Omental fat pad (tissue), 3 donors: ENCODE measurements at regions not wholly inside any gene's neighbourhood (a gene's known extent, or its start where the extent isn't known, plus 50 kb on each side); places are given as distances from the start of the nearest gene placed in this dataset.

ENCODE experiments used
- ATAC-seq: fragments of 150-250 bp; one replicate; pipeline ENCODE4 v1.9.1; 2016; ENCODE audit warnings: mild to moderate bottlenecking, moderate library complexity; ENCODE audit not compliant: low FRiP score
- DNase-seq: peaks from one replicate; pipeline ENCODE4 v3.0.0-alpha.2; 2019; ENCODE audit warnings: low spot score
- TF ChIP-seq, protein P1 (sequence below), 3 donors: fragments of 450-650 bp; IDR thresholded peaks; one replicate each; pipeline ENCODE4 v1.5.1; 2016 to 2017; ENCODE audit warnings: antibody characterized with exemption in 3 of 3, mild to moderate bottlenecking in 3 of 3, moderate library complexity in 2 of 3

DNA sequence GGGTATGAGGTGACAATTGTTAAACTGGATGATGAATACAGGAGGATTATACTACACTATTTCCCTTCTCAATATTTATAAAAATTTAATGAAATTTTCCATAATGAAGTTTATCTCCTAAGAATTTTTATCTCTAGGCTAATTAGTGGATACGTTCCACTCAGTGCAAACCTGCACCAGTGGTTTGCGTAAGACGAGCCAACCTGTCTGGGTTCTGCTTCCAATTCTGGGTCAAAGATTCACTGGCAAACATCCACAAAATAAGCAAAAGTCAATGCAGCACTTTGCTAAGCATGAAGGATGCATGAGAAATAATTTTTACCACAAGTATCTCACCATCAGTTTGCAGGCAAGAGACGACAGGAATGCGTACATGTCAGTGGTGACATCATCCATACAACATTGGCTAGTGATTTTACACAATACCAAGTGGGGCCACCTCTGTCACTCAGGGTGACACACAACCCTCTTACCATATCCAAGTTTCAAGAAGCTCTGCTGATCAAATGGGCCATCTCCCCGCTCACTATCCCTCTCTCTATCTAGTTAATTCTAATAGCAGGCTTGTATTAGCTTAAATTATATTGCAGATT lies 51.7 kb downstream of the FAM50B start:
- no peak for ATAC-seq
- TF ChIP-seq, protein P1, sequence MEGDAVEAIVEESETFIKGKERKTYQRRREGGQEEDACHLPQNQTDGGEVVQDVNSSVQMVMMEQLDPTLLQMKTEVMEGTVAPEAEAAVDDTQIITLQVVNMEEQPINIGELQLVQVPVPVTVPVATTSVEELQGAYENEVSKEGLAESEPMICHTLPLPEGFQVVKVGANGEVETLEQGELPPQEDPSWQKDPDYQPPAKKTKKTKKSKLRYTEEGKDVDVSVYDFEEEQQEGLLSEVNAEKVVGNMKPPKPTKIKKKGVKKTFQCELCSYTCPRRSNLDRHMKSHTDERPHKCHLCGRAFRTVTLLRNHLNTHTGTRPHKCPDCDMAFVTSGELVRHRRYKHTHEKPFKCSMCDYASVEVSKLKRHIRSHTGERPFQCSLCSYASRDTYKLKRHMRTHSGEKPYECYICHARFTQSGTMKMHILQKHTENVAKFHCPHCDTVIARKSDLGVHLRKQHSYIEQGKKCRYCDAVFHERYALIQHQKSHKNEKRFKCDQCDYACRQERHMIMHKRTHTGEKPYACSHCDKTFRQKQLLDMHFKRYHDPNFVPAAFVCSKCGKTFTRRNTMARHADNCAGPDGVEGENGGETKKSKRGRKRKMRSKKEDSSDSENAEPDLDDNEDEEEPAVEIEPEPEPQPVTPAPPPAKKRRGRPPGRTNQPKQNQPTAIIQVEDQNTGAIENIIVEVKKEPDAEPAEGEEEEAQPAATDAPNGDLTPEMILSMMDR (IDR thresholded peaks at IDR 0.05): no peak
- DNase-seq: no peak

DNA sequence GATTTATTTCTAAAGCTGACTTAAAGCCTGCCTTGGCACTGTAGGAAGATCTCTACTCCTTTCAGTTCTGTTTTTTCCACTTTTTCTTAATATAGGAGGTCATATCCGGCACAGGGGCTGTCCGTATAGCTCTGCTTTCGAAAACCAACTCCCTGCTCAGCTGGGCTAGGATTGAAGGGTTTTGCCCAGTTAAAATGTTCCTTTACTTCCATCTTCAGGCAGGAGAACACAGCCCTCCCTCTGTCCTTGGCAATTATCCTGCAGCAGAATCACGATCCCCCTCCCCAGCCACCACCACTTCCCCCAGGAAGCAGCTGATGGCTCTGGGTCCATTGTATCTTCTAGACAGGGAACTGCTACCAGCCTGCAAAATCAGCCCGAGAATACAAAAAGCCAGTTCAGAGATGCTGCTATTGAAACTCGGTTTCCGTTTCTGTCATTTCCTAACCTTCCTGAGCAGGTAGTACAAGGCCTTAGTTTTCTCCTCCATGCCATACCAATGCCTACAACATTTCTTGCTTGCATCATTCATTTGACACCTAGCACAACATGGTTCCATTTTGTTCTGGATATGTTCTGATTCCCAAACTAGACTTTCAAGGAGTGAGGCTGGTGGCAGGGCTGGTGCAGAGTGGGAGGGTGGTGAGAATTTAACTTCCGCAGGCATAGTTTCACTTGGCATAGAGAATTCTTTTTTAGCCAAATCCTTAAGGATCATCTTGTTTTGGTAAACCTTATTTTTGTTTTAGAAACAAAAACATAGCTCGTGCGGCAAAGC lies 53.9 kb downstream of the FAM50B start:
- TF ChIP-seq, protein P1 (IDR thresholded peaks at IDR 0.05): no peak
- no peak for DNase-seq
- no peak for ATAC-seq

DNA sequence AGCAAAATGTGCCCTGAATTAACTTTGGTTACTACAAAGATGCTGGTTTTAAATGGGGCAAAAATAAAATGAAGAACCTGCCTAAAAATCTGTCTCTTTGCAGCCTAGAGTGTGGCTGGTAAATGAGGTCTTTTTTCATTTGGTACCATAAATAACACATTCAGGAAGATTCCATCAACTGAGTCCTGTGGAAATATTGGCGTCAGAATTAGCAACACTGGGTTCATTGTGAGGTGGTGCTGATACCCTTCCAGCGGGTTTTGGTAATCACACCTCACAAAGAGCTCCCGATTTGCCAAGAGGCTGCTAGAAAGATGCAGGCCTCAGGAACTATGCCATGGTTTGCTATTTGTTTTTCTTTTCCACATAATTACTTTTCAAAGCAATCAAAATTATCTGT lies 55.3 kb downstream of the FAM50B start:
- TF ChIP-seq, protein P1 (IDR thresholded peaks at IDR 0.05): no peak
- ATAC-seq: no peak
- no peak for DNase-seq

DNA sequence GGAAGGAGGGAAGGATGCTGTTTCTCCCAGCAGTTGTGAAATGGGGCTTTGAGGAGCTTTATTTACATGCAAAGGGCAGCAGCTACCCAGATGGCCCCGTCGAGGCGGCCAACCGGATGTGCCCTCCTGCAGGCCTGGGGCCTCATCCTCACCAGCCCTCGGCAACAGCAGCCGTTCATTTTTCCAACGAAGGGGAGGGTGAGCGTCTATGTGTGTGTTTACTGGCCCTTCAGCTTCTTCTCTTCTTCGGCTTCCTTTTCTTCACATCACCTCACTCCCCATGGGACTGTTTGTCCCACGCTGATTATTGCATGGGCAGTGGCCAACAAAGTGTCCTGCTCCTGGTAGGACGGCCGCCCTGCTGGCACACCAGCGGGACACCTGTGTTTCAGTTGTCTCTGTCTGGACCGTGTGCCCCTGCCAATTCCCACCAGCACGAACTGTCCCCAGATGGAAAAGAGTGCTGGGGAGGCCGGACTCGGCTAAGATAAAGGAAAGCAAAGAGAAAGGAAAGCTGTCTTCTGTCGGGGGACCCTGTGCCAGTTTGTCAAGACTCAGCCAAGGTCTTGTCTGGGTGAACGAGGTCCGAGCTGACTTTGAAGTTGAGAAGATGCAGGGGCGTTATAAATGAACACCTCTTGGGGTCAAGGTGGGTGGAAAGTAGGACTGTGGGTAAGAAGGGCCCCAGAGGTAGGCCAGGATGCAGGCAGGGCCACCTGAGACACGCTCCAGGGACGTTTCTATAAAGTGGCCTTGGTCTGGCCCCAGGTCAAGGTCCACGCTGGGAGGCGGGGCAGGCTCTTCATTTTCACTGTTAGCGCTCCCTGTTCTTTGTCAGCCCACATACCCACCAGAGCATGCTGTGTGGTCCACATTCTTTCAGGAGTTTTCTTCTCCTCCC lies 57.0 kb downstream of the FAM50B start:
- DNase-seq: no peak
- no peak for ATAC-seq
- TF ChIP-seq, protein P1 (IDR thresholded peaks at IDR 0.05): no peak

DNA sequence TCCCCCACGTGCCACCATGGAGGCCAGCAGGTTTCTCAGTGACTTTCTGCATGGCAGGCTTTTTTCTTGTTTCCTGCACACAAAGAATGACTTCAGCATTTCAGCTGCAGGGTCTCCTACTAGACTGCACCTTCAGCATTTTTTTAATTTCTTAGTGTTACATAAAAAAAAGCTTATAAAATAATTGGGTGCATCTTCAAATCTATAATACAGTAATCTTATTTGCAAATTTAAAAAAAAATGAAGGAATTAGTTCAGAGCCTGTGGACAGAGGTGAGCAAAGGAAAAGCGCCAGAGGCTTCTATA lies 57.6 kb downstream of the FAM50B start:
- no peak for DNase-seq
- ATAC-seq: no peak
- TF ChIP-seq, protein P1 (IDR thresholded peaks at IDR 0.05): no peak

DNA sequence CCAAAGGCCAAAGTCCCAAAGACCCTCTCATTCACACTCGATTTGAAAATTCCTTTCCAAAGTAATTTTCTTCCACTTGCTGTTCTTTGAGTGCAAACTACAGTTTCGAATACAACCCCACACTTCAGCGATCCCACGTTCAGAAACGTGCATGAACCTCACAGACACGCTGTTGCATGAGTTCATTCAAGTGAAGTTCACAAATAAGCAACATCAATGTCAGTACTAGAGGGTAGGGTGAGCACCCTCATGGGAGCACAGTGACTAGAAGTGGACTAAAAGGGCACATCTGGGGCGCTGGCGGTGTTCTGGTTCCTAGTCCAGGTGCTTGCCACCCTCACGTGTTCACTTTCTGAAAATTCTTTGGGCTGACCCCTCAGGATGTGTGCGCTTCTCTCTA lies 59.0 kb downstream of the FAM50B start:
- ATAC-seq (no peak), DNase-seq (no peak)
- TF ChIP-seq, protein P1 (IDR thresholded peaks at IDR 0.05): no peak
